ENCODE measurements at regions not wholly inside any gene's neighbourhood (a gene's known extent, or its start where the extent isn't known, plus 50 kb on each side); places are given as distances from the start of the nearest gene placed in this dataset.

- no peak for ATAC-seq
These were observed 59.9 kb downstream of the BMP4 start for GRCh38 chr14:53896726-53897125.

DNA sequence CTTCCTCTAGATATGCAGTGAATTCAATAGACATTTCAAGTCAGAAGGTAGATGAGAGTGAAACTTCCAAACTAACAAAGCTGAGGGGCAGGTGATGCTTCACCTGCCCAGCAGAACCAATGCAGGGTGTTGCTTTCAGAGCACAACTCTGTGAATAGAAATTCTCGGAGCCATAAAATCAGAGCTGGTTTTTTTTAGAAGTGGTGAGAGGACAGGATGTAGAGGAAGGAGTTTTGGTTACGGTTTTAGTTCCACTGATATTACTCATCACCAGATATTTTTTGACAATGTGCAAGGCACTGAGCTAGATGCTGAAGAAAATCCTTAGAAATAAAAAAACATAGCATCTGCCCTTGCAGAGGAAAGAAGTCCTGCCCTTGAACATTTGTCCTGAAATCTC lies 62.2 kb downstream of the BMP4 start:
- no peak for ATAC-seq

DNA sequence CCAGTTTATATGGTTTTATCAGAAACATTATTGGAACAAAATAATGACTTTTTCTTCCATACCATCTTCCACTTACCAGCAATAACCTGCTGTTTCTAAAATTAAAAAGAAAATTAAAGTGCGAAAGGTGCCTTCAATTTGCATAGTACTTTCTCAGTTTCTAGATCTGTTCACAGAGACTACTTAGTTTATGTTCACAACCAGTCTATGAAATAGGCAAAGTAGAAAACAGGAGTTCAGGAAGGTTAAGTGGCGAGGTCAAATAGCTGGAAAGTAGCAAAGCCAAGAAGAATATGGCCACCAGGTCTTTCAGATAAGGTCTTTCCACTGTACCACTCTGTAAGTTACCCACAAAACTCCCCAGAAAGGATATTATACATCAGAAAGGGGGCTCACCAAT lies 63.3 kb downstream of the BMP4 start:
- no peak for ATAC-seq

DNA sequence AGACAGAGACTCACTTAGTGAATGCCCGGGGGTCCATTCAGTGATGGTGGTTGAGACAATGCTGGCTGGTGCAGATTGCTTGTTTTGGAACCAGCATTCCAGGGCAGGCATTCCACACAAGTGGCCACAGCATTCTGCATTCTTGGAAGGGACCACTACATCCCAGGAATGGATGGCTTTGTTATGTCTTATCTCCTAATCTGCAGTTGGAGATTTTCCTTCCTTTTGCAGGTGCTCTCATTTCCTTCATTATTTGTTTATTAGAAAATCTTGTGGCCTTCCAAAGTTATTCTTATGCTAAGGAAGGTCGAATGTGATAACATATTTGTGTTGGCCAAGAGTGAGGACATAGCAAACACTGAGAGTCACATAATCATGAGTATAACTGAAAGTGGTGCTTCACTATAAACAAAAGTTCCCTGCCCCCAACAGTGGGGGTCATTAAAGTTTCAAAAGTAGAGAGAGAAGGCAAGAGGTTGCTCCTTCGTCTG lies 66.0 kb downstream of the BMP4 start:
- ATAC-seq, result no peak

DNA sequence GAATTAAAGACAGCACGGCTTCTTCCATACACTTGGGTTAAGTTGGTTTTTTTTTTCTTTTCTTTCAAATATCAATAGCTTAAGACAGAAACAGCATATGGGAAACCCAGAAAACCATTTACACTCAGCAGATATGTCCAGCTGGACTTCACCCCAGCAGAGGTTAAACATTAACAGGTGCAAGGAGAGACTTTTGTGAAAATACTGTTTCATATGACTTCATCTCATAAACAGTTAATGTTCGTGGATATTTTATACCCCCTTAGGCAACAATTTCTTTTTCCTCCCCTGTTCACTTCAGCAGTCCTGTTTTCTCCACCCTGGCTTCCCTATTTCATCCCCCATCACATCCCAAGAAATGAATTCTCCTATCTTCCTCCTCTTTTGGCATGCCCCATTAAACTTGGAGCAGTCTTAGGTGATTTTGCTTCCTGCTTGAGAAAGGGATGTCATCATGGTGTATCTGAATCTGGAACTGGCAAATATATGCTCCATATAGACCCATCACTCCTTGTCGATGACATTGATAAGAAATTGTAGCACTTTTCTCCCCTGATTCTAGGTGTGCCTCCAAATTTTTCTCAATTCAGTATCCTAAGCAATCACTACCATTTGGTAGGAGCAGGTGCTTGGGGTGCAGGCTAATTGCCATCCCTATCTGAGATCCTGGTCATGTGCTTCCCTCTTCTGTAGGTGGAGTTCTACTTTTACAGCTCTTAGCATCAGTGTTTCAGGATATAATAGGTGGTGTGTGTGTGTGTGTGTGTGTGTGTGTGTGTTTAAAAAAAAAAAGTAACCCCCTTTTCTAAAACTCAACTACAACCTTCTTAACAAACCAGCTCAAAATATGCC lies 67.9 kb downstream of the BMP4 start:
- no peak for ATAC-seq

DNA sequence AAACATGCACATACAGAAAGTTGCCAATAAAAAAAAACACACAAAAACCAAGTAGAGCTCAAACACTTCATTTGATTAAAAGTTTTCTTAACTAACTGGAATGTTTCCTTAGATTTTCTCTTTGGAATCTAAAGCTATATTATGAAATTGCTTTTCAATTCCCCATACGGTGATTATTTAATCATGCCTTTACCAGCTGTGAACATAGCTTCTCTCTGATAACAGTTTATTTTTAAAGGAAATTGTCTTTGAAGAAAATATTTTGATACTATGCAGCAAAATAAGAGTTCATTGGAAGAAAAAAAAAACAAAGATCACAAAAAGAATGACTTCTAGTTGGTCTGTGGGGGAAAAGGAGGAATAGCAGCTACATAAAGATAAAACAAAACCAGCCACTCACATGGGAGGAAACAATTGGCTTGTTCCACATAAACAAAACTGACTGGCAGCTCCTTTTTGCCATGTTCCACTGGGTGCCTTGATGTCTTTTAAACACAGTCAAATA lies 71.4 kb downstream of the BMP4 start:
- no peak for ATAC-seq

DNA sequence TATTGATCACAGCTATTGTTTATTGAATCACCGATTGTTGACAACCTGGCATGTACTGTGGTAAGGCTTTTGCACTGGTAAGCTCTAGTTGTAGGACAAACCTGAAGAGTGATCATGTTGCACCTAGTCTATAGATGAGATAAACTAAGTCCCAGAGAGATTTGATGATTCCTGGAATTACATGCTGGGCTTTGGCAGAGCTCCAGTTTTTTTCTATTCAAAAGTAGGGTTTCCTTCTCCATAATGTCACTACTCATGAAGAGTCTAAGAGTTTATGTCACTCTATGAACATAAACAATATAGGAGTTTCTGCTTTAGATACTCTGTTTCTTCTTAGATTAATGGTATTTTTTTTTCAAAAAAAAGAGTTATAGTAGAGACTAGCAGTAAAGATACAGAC lies 72.0 kb downstream of the BMP4 start:
- no peak for ATAC-seq

DNA sequence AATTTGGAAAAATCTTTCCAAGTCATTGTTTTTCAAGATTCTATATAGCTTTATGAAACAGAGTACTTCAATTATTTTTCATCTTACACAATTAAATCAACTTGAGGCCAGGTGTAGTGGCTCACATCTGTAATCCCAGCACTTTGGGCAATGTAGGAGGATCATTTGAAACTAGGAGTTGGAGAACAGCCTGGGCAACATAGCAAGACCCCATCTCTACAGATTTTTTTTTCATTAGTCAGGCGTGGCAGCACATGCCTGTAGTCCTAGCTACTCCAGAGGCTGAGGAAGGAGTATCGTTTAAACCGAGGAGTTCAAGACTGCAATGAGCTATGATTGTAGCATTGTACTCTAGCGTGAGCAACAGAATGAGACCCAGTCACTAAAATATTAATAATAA lies 72.9 kb downstream of the BMP4 start:
- ATAC-seq, result no peak

GRCh38 chr14:53882684-53883083 lies 73.9 kb downstream of the BMP4 start:
- no peak for ATAC-seq

DNA sequence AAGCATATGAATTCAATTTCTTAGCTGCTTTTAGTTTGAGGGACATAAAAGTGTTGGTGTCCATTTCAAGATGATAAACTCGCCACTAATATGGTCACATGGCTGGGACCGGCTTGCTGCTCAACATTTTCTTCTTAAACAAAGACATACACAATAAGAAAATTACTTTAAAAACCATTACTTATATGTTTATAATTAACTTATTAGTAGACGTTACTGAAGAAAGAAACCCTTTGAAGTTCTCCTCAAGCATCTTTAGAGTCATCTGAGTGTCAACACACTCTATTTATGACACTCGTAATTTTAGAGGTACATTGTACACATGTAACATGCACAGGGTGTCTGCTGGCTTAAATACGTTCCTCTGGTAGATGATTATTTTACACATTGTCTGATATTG lies 74.7 kb downstream of the BMP4 start:
- no peak for ATAC-seq

DNA sequence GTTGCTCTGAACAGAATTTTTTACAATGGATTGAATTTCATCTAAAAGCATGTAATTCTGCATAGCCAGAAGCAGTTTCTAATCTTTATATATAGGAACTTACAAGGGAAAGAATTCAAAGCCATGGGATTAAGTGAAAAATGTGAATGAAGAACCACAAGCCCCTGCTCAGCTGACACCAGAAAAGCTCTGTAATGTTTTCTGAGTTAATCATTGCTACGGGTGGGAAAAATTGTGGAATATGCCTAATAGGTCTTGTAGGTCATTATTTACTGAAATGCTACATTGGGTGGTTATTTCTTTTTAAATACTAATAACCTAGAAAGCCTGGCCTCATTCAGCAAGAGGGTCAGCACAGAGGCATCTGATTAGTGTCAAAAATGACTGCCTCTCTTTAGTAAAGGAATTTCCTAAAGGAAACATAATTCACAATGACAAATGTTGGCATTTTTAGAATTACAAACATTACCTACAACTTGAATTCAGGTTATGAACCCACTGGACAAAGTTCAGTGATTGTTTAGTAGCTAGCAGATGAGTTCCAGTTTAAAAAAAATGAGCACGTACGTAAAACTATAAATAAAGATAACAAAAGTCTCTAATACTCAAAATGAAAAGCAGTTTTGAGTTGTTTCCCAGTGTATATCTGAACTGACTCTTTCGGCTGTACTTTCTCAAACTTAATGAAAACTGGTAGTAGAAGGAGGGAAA lies 75.3 kb downstream of the BMP4 start:
- no peak for ATAC-seq

GRCh38 chr14:53880761-53881160 lies 75.9 kb downstream of the BMP4 start:
- no peak for ATAC-seq

DNA sequence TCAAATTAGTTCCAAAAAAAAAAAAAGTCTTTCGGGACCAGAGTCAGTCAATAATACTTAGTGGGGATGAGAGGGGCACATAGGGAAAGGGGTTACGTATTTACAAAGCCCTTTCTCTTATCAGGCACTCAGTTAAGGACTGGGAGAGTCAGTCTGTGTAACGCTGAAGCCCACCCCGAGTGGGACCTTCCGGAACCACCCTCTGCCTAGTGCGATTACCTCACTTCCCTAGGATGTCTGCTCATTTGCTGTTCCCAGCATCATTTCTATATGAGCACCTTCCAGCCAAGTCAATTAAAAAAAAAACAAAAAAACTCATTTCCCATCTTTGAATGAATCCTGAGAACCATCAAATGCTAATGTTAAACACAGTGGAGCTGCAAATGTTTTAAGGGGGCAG lies 76.9 kb downstream of the BMP4 start:
- no peak for ATAC-seq

- no peak for ATAC-seq
These were observed 77.5 kb downstream of the BMP4 start for GRCh38 chr14:53879022-53879686.

DNA sequence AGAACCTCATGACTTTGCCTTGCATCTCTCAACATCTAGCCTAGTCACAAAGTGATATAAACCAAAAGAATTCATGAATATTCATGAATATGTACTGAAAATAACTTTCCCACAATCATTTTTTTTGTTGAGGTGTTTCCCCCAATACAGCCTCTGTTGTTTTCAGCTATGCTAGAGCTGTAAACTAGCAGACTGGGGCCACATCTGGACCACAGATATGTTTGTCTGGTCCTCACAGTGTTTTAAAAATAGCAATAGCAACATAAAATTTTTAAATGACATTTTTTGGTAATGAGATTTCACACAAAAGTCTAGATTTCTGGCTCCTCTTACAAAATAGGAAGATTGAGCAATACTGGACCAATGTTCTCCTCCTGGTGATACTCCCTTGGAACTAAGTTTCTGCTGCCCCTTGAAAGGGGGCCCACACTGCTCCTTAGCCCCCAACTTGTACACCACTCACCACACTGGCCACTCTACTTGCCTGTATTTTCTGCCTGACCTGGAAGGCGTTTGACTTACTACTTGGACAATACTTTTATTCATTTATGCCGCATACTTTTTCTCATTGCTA lies 81.2 kb downstream of the BMP4 start:
- no peak for ATAC-seq

DNA sequence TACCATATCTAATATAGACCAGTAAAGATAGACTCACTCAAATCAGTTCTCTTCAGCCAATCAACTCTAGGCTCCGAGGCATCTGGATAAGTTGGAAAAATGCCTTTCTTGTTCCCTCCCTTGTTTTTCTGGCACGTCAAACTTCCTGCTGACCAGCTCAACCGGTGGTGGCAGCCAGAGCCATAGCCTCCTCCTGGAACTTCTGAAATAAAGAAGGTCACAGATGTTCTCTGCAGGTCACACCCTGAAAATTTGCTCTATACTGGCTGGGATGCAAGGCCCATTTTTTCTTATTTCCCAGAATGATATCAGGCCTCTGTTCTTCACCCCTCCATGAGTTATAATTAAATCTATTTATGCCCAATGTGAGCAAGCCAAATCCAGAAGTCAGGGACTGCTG lies 81.9 kb downstream of the BMP4 start:
- no peak for ATAC-seq

DNA sequence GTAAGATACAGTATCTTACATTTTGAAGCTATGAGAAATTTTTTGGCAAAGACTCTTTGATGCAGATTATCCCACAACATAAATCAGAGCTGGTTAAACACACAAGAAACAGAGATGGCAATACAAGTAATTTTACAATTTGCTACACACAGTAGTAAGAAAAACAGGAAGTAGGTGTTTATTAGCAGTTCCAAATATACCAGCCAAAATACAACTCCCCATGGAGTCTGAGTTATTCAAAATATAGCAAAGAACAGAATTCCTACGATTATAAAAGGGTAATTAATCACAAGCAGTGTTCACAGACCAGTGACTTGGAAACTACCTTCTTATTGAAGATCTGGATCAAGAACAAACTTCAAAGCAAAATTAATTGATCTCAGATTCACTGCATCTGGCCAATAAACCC lies 83.9 kb downstream of the BMP4 start:
- ATAC-seq, result no peak

DNA sequence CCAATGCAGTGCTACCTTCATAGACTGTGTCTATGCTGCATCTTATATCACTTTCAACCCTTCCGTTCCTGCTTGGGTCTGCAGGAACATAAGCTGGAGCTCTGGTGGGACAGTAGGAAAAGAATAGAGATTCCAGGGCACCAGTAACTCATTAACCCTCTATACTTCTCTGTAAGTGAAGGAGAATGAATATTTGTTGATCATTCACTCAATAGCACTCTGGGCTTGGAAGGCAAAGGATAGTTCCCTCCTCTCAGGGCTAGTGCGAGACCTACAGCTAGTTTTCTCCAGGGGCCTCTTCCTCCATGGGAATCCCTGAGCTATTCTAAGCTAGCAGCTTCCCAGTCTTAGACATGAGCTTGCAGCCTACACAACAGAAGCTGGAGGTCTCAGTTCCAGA lies 84.7 kb downstream of the BMP4 start:
- no peak for ATAC-seq

GRCh38 chr14:53871011-53871410 lies 85.6 kb downstream of the BMP4 start:
- no peak for ATAC-seq

GRCh38 chr14:53865711-53866110 lies 90.9 kb downstream of the BMP4 start:
- no peak for ATAC-seq

DNA sequence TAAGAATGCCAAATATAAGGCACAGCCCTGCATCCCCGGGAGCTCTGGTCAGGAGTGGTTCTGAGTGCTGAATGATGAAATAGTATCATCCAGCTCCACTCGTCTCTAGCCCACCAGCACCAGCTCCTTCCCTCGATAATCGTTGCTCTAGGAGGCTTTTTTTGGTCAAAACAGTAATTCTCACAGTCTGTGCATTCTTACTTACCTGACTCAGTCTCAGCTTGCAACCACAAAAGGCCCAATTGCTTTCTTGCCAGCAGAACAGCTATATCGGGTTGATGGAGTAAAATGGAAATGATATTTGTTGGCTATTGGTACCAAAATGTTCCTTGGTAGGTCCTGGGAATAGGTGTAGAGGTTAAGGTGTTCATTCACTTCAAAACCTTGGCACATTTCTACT lies 94.8 kb downstream of the BMP4 start:
- ATAC-seq, result no peak

- no peak for ATAC-seq
These were observed 98.3 kb downstream of the BMP4 start for GRCh38 chr14:53858345-53858684.
